ENCODE measurements at regions not wholly inside any gene's neighbourhood (a gene's known extent, or its start where the extent isn't known, plus 50 kb on each side); places are given as distances from the start of the nearest gene placed in this dataset.

GRCh38 chr1:239897458-239897857 lies 194.2 kb upstream of the FMN2 start:
- WGBS (ENCODE audit: insufficient coverage, low coverage, missing lambda C conversion rate) = 2% methylated on average over 4 of the region's 4 CpGs

More at GRCh38 chr1:239897458-239897857, 194.2 kb upstream of the FMN2 start:
- no peaks in the 10 kb centered on the region for H3K4me1 ChIP-seq (replicated peaks in 1 of 2; ENCODE audit: control insufficient read depth in 2 of 2, insufficient read depth in 2 of 2, low read length in 2 of 2)
- H3K4me3 ChIP-seq = no peak overlapping the region
- intact Hi-C loops (cut with micrococcal nuclease) = loop anchor here (5.0 to 10.0 kb wide), 2 partner anchors 490 to 583 kb away; no protein-coding TSS in a partner anchor
- ChIA-PET POLR2A (no interaction called here), CTCF (ENCODE audit: low intra/inter-chr PET ratio) (no interaction called here)
- no peaks in the 10 kb centered on the region for H3K36me3 ChIP-seq (ENCODE audit: control insufficient read depth, insufficient read depth, low read length)
- DNase-seq (ENCODE audit: extremely low read depth in 1 of 4, low spot score in 3 of 4) = no peak
- H2AFZ ChIP-seq (ENCODE audit: low read depth, low read length) = no peak overlapping the region
- H3K27me3 ChIP-seq (ENCODE audit: control insufficient read depth in 2 of 2, insufficient read depth in 2 of 2, low read length in 2 of 2) = no peaks in the 10 kb centered on the region
- H3K9me3 ChIP-seq (replicated peaks; ENCODE audit: control insufficient read depth, insufficient read depth, low read depth, low read length) = no peaks in the 10 kb centered on the region
- no peak overlapping the region for H3K27ac ChIP-seq (ENCODE audit: extremely low read depth, low read depth, low read length)
- in situ Hi-C loops (cut with MboI) = no loop called here
- no peak overlapping the region for H3K4me2 ChIP-seq (ENCODE audit: insufficient read depth, low read length)
- H4K20me1 ChIP-seq (replicated peaks; ENCODE audit: control insufficient read depth, insufficient read depth, low read length) = no peaks in the 10 kb centered on the region
- no peak for ATAC-seq
- H3K9me1 ChIP-seq (ENCODE audit: control insufficient read depth, insufficient read depth, low read length) = no peaks in the 10 kb centered on the region
- TF ChIP-seq ZNF12 (CRISPR knock-in tag; IDR thresholded peaks at IDR 0.05) = no peak
- TF ChIP-seq ARHGAP35 (IDR thresholded peaks at IDR 0.05; ENCODE audit: partially characterized antibody) = no peak
- no peak for TF ChIP-seq ZBTB17 (CRISPR knock-in tag; IDR thresholded peaks at IDR 0.05)
- no peak for TF ChIP-seq XRCC4 (IDR thresholded peaks at IDR 0.05; ENCODE audit: extremely low read depth, insufficient read depth, insufficient read length)
- TF ChIP-seq IRF2 (CRISPR knock-in tag; IDR thresholded peaks at IDR 0.05) = no peak
- no peak for TF ChIP-seq ZNF695 (CRISPR knock-in tag; IDR thresholded peaks at IDR 0.05)
- no peak for TF ChIP-seq TRIM25 (IDR thresholded peaks at IDR 0.05; ENCODE audit: borderline replicate concordance)
- TF ChIP-seq ZC3H11A (IDR thresholded peaks at IDR 0.05; ENCODE audit: low read depth, low read length) = no peak
- no peak for TF ChIP-seq FOXJ3 (CRISPR knock-in tag; IDR thresholded peaks at IDR 0.05)
- TF ChIP-seq EWSR1 (IDR thresholded peaks at IDR 0.05; ENCODE audit: borderline replicate concordance, low read depth, partially characterized antibody) = no peak
- no peak for FAIRE-seq
- H3K79me2 ChIP-seq (ENCODE audit: control insufficient read depth, insufficient read depth, low read length) = no peaks in the 10 kb centered on the region
- H3K9ac ChIP-seq (ENCODE audit: insufficient read depth in 1 of 2, low read depth in 2 of 2, low read length in 2 of 2) = no peak overlapping the region
- BruUV-seq (replicated peaks) = no TSS peak

All from K562 (cell line).